HepG2 (cell line): ENCODE measurements at regions not wholly inside any gene's neighbourhood (a gene's known extent, or its start where the extent isn't known, plus 50 kb on each side); places are given as distances from the start of the nearest gene placed in this dataset.

Experiments
- ATAC-seq: fragments of 200-7000 bp; cut with Tn5 transposase; 3 replicates; pipeline ENCODE4 v1.9.1; 2020; ENCODE audit warnings: mild to moderate bottlenecking, moderate library complexity
- BruUV-seq: library from RNA; stranded (reverse); fragments of 400-500 nt; replicated peaks from 2 replicates; lab custom pipeline; 2021; lab: Mats Ljungman, UMichigan
- CTCF ChIA-PET: fragments of 300-600 bp; formaldehyde crosslinking; extraction: SDS; loops from one replicate; lab custom pipeline; 2021; ENCODE audit warnings: low total read pairs, inconsistent platforms, low intra/inter-chr PET ratio; lab: Yijun Ruan, JAX
- POLR2A ChIA-PET: fragments of 350-600 bp; sonication (Branson Sonifier 250); formaldehyde crosslinking; loops from one replicate; lab custom pipeline; 2020; ENCODE audit warnings: antibody characterized with exemption, inconsistent platforms; lab: Yijun Ruan, JAX
- DNase-seq: peaks from one replicate; pipeline ENCODE4 v3.0.0-alpha.2; 2015; ENCODE audit warnings: low spot score
- FAIRE-seq: peaks from 3 replicates; lab custom pipeline; 2011; peaks lifted over from hg19 to GRCh38; lab: Jason Lieb, UNC
- H2AFZ ChIP-seq: one replicate; pipeline ENCODE4 v1.6.1; 2011; ENCODE audit warnings: low read length, inconsistent platforms
- H3K27ac ChIP-seq: fragments of 300-600 bp; 3 replicates; pipeline ENCODE4 v1.8.0; 2011; ENCODE audit warnings: mixed run types, mild to moderate bottlenecking, mixed read lengths, low read length, inconsistent platforms; ENCODE audit not compliant: insufficient read depth; ENCODE audit errors: extremely low read length
- H3K27me3 ChIP-seq, 2 experiments: fragments of 200-600 bp in 1 of 2; 2 replicates in 1 of 2; 3 replicates in 1 of 2; pipeline versions ENCODE4 v1.6.0 to v1.8.0; 2011; ENCODE audit warnings: low read length in 2 of 2, mild to moderate bottlenecking in 2 of 2, moderate library complexity in 2 of 2, inconsistent platforms in 1 of 2; ENCODE audit not compliant: insufficient read depth in 2 of 2, control insufficient read depth in 1 of 2
- H3K36me3 ChIP-seq, 2 experiments: fragments of 200-600 bp in 1 of 2; replicated peaks in 1 of 2; 2 replicates in 1 of 2; 3 replicates in 1 of 2; pipeline versions ENCODE4 v1.5.1 to v1.8.0; 2011; ENCODE audit warnings: low read length in 2 of 2, inconsistent platforms in 1 of 2; ENCODE audit not compliant: insufficient read depth in 2 of 2, control insufficient read depth in 1 of 2
- H3K4me1 ChIP-seq: 2 replicates; pipeline ENCODE4 v1.5.1; 2012; ENCODE audit warnings: low read length, inconsistent platforms; ENCODE audit not compliant: insufficient read depth
- H3K4me2 ChIP-seq: 2 replicates; pipeline ENCODE4 v1.6.0; 2011; ENCODE audit warnings: low read depth, low read length, inconsistent platforms
- H3K4me3 ChIP-seq, 3 experiments: fragments of 200-600 bp in 1 of 3; sonication (generic), shearing (Covaris generic) in 1 of 3; replicated peaks in 1 of 3; 2 replicates each; pipeline ENCODE4 v1.5.1; 2011 to 2016; ENCODE audit warnings: low read length in 3 of 3, inconsistent platforms in 2 of 3, low read depth in 2 of 3, mild to moderate bottlenecking in 2 of 3, control low read depth in 1 of 3, mixed read lengths in 1 of 3; ENCODE audit not compliant: insufficient read depth in 1 of 3
- H3K79me2 ChIP-seq: one replicate; pipeline ENCODE4 v1.6.1; 2011; ENCODE audit warnings: low read length, inconsistent platforms; ENCODE audit not compliant: insufficient read depth
- H3K9ac ChIP-seq: 2 replicates; pipeline ENCODE4 v1.6.0; 2011; ENCODE audit warnings: mild to moderate bottlenecking, low read depth, low read length, inconsistent platforms; ENCODE audit not compliant: insufficient read depth
- H3K9me3 ChIP-seq: 2 replicates; pipeline ENCODE4 v1.5.1; 2012; ENCODE audit warnings: mild to moderate bottlenecking, low read length
- H4K20me1 ChIP-seq: 2 replicates; pipeline ENCODE4 v1.6.0; 2011; ENCODE audit warnings: inconsistent platforms, mild to moderate bottlenecking, low read length, moderate library complexity; ENCODE audit not compliant: insufficient read depth
- FIP1L1 ChIP-seq: fragments of 200-400 bp; formaldehyde crosslinking; IDR thresholded peaks from 2 replicates; pipeline ENCODE4 v1.6.1; 2018; ENCODE audit warnings: low read depth, mild to moderate bottlenecking, low read length, moderate library complexity, borderline replicate concordance; ENCODE audit not compliant: insufficient read depth
- MAFF ChIP-seq: IDR thresholded peaks from 2 replicates; pipeline ENCODE4 v1.6.1; 2011; ENCODE audit warnings: low read depth, low read length, improper control_type of control experiment
- MED8 ChIP-seq: sonication (generic); formaldehyde crosslinking; IDR thresholded peaks from 2 replicates; pipeline ENCODE4 v1.8.1; 2023; ENCODE audit warnings: mild to moderate bottlenecking, missing genetic modification reagents; ENCODE audit not compliant: insufficient replicate concordance
- NCOR1 ChIP-seq: fragments of 200-600 bp; sonication (generic); IDR thresholded peaks from 2 replicates; pipeline ENCODE4 v1.7.0; 2017; ENCODE audit warnings: antibody characterized with exemption, low read length, borderline replicate concordance
- NR2F6 ChIP-seq, 2 experiments: IDR thresholded peaks; 2 replicates each; pipeline ENCODE4 v1.6.1; 2016; ENCODE audit warnings: antibody characterized with exemption in 1 of 2, mild to moderate bottlenecking in 1 of 2
- PRMT3 ChIP-seq: sonication (generic); formaldehyde crosslinking; IDR thresholded peaks from 2 replicates; pipeline ENCODE4 v1.8.1; 2022; ENCODE audit warnings: low read depth, mild to moderate bottlenecking, moderate library complexity, missing genetic modification reagents, borderline replicate concordance
- SOX6 ChIP-seq, 2 experiments: fragments of 450-650 bp in 1 of 2; sonication (generic) in 1 of 2; formaldehyde crosslinking in 1 of 2; IDR thresholded peaks; 2 replicates each; pipeline versions ENCODE4 v1.4.0 to v1.6.1; 2017 to 2020; ENCODE audit warnings: antibody characterized with exemption in 1 of 2, mild to moderate bottlenecking in 1 of 2, missing genetic modification reagents in 1 of 2
- TOE1 ChIP-seq: sonication (generic); formaldehyde crosslinking; IDR thresholded peaks from 2 replicates; pipeline ENCODE4 v1.4.0; 2020; ENCODE audit warnings: mild to moderate bottlenecking, missing genetic modification reagents
- ZBTB42 ChIP-seq: sonication (generic); formaldehyde crosslinking; IDR thresholded peaks from 2 replicates; pipeline ENCODE4 v1.5.0; 2020; ENCODE audit warnings: mild to moderate bottlenecking, missing genetic modification reagents
- ZBTB8A ChIP-seq: sonication (generic); formaldehyde crosslinking; IDR thresholded peaks from 2 replicates; pipeline ENCODE4 v1.4.0; 2020; ENCODE audit warnings: mild to moderate bottlenecking, low read depth, missing genetic modification reagents, borderline replicate concordance
- ZNF121 ChIP-seq: sonication (generic); formaldehyde crosslinking; IDR thresholded peaks from 2 replicates; pipeline ENCODE4 v1.5.0; 2020; ENCODE audit warnings: mild to moderate bottlenecking, missing genetic modification reagents
- ZNF839 ChIP-seq: sonication (generic); formaldehyde crosslinking; IDR thresholded peaks from 2 replicates; pipeline ENCODE4 v1.4.0; 2020; ENCODE audit warnings: missing genetic modification reagents, mild to moderate bottlenecking, borderline replicate concordance
- ZNF850 ChIP-seq: sonication (generic); formaldehyde crosslinking; conservative IDR thresholded peaks from 2 replicates; pipeline ENCODE4 v1.9.0; 2021; ENCODE audit warnings: mild to moderate bottlenecking, missing genetic modification reagents
- whole genome bisulfite sequencing: methylation state at CpG from one replicate; pipeline ENCODE4 v1.1.6; 2017; ENCODE audit warnings: low lambda C conversion rate; 5-methylcytosine and 5-hydroxymethylcytosine counted together
- in situ Hi-C: cut with HindIII; loops from 2 replicates; pipeline ENCODE4 v1.10.0; 2017; ENCODE audit warnings: low pct_unique_long_range_greater_than_20kb; ENCODE audit not compliant: extremely low pct_ligation_motif_present
- intact Hi-C: fragments of 100-400 bp; cut with micrococcal nuclease; formaldehyde crosslinking; loops from one replicate; pipeline ENCODE4 v1.10.0; 2022; ENCODE audit not compliant: unreplicated experiment
- TF ChIP-seq, protein P1 (sequence below): IDR thresholded peaks from 2 replicates; pipeline ENCODE4 v1.6.1; 2016; ENCODE audit warnings: missing compliant biosample characterization, missing genetic modification reagents, borderline replicate concordance
- TF ChIP-seq, protein P2 (sequence below): sonication (generic); formaldehyde crosslinking; IDR thresholded peaks from 2 replicates; pipeline ENCODE4 v1.4.0; 2020; ENCODE audit warnings: missing genetic modification reagents
- TF ChIP-seq, protein P3 (sequence below): sonication (generic); formaldehyde crosslinking; IDR thresholded peaks from 2 replicates; pipeline ENCODE4 v1.5.0; 2020; ENCODE audit warnings: mild to moderate bottlenecking, missing genetic modification reagents, borderline replicate concordance

DNA sequence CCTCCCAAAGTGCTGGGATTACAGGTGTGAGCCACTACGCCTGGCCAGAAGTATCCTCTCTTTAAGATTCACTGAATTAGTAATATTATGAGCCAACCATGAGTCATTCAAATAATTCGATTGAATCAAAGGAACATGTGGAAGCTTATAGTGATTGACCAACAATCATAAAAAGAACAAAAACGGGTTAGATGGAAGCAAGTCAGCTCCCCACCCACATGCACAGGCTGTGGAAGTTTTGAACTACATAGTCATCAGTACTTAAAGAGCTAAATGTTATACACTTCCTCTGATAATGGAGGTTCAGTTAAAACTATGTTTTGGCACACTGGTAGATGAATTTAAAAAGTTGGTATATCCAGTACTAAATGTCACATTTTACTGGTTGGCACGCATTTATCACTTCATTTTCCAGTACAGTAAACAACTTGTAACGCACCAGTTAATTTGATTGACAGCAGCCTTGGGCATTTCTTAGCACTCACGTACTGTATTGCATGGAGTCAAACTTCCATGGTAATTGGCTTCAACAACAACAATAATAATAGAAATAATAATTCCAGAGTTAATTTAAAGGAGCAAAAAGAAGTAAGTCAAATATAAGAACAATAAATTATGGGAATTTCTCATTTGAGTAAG, 1107.3 kb upstream of the MAP3K7 start:
- TF ChIP-seq PRMT3 (no peak), NR2F6 (IDR thresholded peaks at IDR 0.05) (no peak), NR2F6 (CRISPR knock-in tag; IDR thresholded peaks at IDR 0.05) (no peak), NCOR1 (no peak), FIP1L1 (no peak), ZBTB8A (CRISPR knock-in tag) (no peak), ZBTB42 (CRISPR knock-in tag) (no peak), TOE1 (CRISPR knock-in tag) (no peak), MAFF (no peak), ZNF850 (CRISPR knock-in tag) (no peak), ZNF839 (CRISPR knock-in tag) (no peak), SOX6 (IDR thresholded peaks at IDR 0.05) (no peak), SOX6 (CRISPR knock-in tag; IDR thresholded peaks at IDR 0.05) (no peak), ZNF121 (CRISPR knock-in tag) (no peak), MED8 (CRISPR knock-in tag) (no peak)
- TF ChIP-seq, protein P1, sequence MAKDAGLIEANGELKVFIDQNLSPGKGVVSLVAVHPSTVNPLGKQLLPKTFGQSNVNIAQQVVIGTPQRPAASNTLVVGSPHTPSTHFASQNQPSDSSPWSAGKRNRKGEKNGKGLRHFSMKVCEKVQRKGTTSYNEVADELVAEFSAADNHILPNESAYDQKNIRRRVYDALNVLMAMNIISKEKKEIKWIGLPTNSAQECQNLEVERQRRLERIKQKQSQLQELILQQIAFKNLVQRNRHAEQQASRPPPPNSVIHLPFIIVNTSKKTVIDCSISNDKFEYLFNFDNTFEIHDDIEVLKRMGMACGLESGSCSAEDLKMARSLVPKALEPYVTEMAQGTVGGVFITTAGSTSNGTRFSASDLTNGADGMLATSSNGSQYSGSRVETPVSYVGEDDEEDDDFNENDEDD (CRISPR knock-in tag) = no peak
- TF ChIP-seq, protein P2, sequence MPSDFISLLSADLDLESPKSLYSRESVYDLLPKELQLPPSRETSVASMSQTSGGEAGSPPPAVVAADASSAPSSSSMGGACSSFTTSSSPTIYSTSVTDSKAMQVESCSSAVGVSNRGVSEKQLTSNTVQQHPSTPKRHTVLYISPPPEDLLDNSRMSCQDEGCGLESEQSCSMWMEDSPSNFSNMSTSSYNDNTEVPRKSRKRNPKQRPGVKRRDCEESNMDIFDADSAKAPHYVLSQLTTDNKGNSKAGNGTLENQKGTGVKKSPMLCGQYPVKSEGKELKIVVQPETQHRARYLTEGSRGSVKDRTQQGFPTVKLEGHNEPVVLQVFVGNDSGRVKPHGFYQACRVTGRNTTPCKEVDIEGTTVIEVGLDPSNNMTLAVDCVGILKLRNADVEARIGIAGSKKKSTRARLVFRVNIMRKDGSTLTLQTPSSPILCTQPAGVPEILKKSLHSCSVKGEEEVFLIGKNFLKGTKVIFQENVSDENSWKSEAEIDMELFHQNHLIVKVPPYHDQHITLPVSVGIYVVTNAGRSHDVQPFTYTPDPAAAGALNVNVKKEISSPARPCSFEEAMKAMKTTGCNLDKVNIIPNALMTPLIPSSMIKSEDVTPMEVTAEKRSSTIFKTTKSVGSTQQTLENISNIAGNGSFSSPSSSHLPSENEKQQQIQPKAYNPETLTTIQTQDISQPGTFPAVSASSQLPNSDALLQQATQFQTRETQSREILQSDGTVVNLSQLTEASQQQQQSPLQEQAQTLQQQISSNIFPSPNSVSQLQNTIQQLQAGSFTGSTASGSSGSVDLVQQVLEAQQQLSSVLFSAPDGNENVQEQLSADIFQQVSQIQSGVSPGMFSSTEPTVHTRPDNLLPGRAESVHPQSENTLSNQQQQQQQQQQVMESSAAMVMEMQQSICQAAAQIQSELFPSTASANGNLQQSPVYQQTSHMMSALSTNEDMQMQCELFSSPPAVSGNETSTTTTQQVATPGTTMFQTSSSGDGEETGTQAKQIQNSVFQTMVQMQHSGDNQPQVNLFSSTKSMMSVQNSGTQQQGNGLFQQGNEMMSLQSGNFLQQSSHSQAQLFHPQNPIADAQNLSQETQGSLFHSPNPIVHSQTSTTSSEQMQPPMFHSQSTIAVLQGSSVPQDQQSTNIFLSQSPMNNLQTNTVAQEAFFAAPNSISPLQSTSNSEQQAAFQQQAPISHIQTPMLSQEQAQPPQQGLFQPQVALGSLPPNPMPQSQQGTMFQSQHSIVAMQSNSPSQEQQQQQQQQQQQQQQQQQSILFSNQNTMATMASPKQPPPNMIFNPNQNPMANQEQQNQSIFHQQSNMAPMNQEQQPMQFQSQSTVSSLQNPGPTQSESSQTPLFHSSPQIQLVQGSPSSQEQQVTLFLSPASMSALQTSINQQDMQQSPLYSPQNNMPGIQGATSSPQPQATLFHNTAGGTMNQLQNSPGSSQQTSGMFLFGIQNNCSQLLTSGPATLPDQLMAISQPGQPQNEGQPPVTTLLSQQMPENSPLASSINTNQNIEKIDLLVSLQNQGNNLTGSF (CRISPR knock-in tag) = no peak
- TF ChIP-seq, protein P3, sequence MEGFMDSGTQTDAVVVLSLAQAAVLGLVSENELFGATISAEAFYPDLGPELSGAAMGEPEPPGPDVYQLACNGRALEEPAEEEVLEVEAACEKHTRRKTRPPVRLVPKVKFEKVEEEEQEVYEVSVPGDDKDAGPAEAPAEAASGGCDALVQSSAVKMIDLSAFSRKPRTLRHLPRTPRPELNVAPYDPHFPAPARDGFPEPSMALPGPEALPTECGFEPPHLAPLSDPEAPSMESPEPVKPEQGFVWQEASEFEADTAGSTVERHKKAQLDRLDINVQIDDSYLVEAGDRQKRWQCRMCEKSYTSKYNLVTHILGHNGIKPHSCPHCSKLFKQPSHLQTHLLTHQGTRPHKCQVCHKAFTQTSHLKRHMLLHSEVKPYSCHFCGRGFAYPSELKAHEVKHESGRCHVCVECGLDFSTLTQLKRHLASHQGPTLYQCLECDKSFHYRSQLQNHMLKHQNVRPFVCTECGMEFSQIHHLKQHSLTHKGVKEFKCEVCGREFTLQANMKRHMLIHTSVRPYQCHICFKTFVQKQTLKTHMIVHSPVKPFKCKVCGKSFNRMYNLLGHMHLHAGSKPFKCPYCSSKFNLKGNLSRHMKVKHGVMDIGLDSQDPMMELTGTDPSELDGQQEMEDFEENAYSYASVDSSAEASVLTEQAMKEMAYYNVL (CRISPR knock-in tag) = no peak
- Histone ChIP-seq H3K9ac (no peak overlapping the region), H3K27me3 (no peaks in the 10 kb centered on the region), H4K20me1 (no peaks in the 10 kb centered on the region), H3K27ac (no peak overlapping the region), H3K79me2 (no peaks in the 10 kb centered on the region), H2AFZ (no peak overlapping the region), H3K9me3 (no peaks in the 10 kb centered on the region), H3K36me3 (no peaks in the 10 kb centered on the region), H3K4me2 (no peak overlapping the region), H3K4me1 (no peaks in the 10 kb centered on the region), H3K4me3 (no peak overlapping the region)
- FAIRE-seq = no peak
- in situ Hi-C loops = no loop called here
- BruUV-seq = no TSS peak
- POLR2A ChIA-PET = no interaction called here
- CTCF ChIA-PET = no interaction called here
- no peak for ATAC-seq
- WGBS = 5% methylated on average over 6 of the region's 6 CpGs
- intact Hi-C loops = no loop called here
- DNase-seq = no peak
